NCI-H226 (cell line): ENCODE measurements at regions not wholly inside any gene's neighbourhood (a gene's known extent, or its start where the extent isn't known, plus 50 kb on each side); places are given as distances from the start of the nearest gene placed in this dataset.
"Not testable (repeated sequence)": the region's sequence is repeated elsewhere in the genome, so short reads cannot be mapped to it uniquely, and the experiment has no call there.

ENCODE experiments used
- DNase-seq: peaks from one replicate; pipeline ENCODE4 v3.0.0-alpha.2; 2015

GRCh38 chr1:143574891-143575520 is 396.8 kb downstream of the FAM72C start:
- DNase-seq, result no peak

- not testable (repeated sequence) for DNase-seq
Measured at GRCh38 chr1:143572661-143573060, 399.1 kb downstream of the FAM72C start.

GRCh38 chr1:143563761-143564160 is 408.0 kb downstream of the FAM72C start:
- DNase-seq, result not testable (repeated sequence)

GRCh38 chr1:143553627-143554026 is 418.2 kb downstream of the FAM72C start:
- DNase-seq, result no peak

- DNase-seq, result not testable (repeated sequence)
Measured at GRCh38 chr1:143504703-143505102, 467.1 kb downstream of the FAM72C start.

- DNase-seq, result not testable (repeated sequence)
Measured at GRCh38 chr1:143504080-143504479, 467.7 kb downstream of the FAM72C start.

GRCh38 chr1:143503048-143503447 is 468.7 kb downstream of the FAM72C start:
- not testable (repeated sequence) for DNase-seq

- not testable (repeated sequence) for DNase-seq
Measured at GRCh38 chr1:143502038-143502437, 469.7 kb downstream of the FAM72C start.

- DNase-seq, result not testable (repeated sequence)
Measured at GRCh38 chr1:143498059-143498749, 473.6 kb downstream of the FAM72C start.

GRCh38 chr1:143497374-143497747 is 474.4 kb downstream of the FAM72C start:
- DNase-seq, result no peak

- not testable (repeated sequence) for DNase-seq
Measured at GRCh38 chr1:143496526-143497373, 475.0 kb downstream of the FAM72C start.
